ENCODE measurements at regions not wholly inside any gene's neighbourhood (a gene's known extent, or its start where the extent isn't known, plus 50 kb on each side); places are given as distances from the start of the nearest gene placed in this dataset.

- TF ChIP-seq CTCF (IDR thresholded peaks at IDR 0.05) (no peak), EZH2 (IDR thresholded peaks at IDR 0.05; ENCODE audit: borderline replicate concordance, insufficient read depth, low read depth, low read length, poor library complexity, severe bottlenecking) (no peak)
Measured at GRCh38 chr4:124583797-124584196, 128.7 kb downstream of the ANKRD50 start.

Measured in B cell (primary cell).